H1 (cell line): ENCODE measurements at regions not wholly inside any gene's neighbourhood (a gene's known extent, or its start where the extent isn't known, plus 50 kb on each side); places are given as distances from the start of the nearest gene placed in this dataset.

Experiments
- CTCF ChIA-PET: fragments of 300-600 bp; sonication (Branson Sonifier 250); formaldehyde crosslinking; loops from one replicate; lab custom pipeline; 2021; ENCODE audit not compliant: partially characterized antibody; lab: Charles Lee
- POLR2A ChIA-PET: fragments of 300-600 bp; sonication (Branson Sonifier 250); formaldehyde crosslinking; loops from one replicate; lab custom pipeline; 2021; ENCODE audit warnings: inconsistent platforms; ENCODE audit not compliant: partially characterized antibody; lab: Charles Lee
- DNase-seq, 2 experiments: peaks; one replicate each; pipeline versions ENCODE4 v3.0.0 to v3.0.0-alpha.2; 2010 to 2022; ENCODE audit warnings: low spot score in 2 of 2, low read depth in 1 of 2, mixed read lengths in 1 of 2
- FAIRE-seq: peaks from 2 replicates; lab custom pipeline; 2011; peaks lifted over from hg19 to GRCh38; lab: Jason Lieb, UNC
- H2AFZ ChIP-seq: 2 replicates; pipeline ENCODE4 v1.8.1; 2012; ENCODE audit warnings: low read length, inconsistent platforms
- H2AK5ac ChIP-seq: 2 replicates; pipeline ENCODE4 v1.6.1; 2013; ENCODE audit warnings: low read depth, low read length
- H2BK120ac ChIP-seq: replicated peaks from 2 replicates; pipeline ENCODE3; 2013; ENCODE audit warnings: low read depth, low read length, inconsistent platforms
- H2BK12ac ChIP-seq: 2 replicates; pipeline ENCODE4 v1.6.1; 2013; ENCODE audit warnings: low read depth, low read length
- H2BK15ac ChIP-seq: 2 replicates; pipeline ENCODE4 v1.6.1; 2013; ENCODE audit warnings: low read length
- H2BK20ac ChIP-seq: 2 replicates; pipeline ENCODE4 v1.6.1; 2013; ENCODE audit warnings: low read length
- H2BK5ac ChIP-seq: 2 replicates; pipeline ENCODE4 v1.6.1; 2013; ENCODE audit warnings: low read depth, low read length
- H3K14ac ChIP-seq: 2 replicates; pipeline ENCODE4 v1.6.1; 2013; ENCODE audit warnings: inconsistent platforms; ENCODE audit not compliant: insufficient read length
- H3K18ac ChIP-seq: 2 replicates; pipeline ENCODE4 v1.6.1; 2013; ENCODE audit warnings: low read length; ENCODE audit errors: extremely low read depth
- H3K23ac ChIP-seq: 2 replicates; pipeline ENCODE4 v1.6.1; 2013; ENCODE audit warnings: inconsistent platforms; ENCODE audit not compliant: insufficient read length
- H3K23me2 ChIP-seq: 2 replicates; pipeline ENCODE4 v1.6.1; 2013; ENCODE audit warnings: low read depth, low read length
- H3K27ac ChIP-seq: 2 replicates; pipeline ENCODE4 v1.6.1; 2011; ENCODE audit warnings: low read depth, low read length, inconsistent platforms
- H3K27me3 ChIP-seq, 4 experiments: replicated peaks in 1 of 4; 1 replicate in 1 of 4; 2 replicates in 3 of 4; pipeline versions ENCODE4 v1.6.1 to v1.8.1; 2011 to 2013; ENCODE audit warnings: low read length in 3 of 4, mild to moderate bottlenecking in 3 of 4, inconsistent platforms in 2 of 4, mixed read lengths in 2 of 4, moderate library complexity in 1 of 4; ENCODE audit not compliant: control insufficient read depth in 3 of 4, insufficient read depth in 3 of 4; ENCODE audit errors: extremely low read depth in 1 of 4
- H3K36me3 ChIP-seq, 4 experiments: 2 replicates each; pipeline versions ENCODE4 v1.6.1 to v1.8.1; 2011 to 2013; ENCODE audit warnings: mild to moderate bottlenecking in 4 of 4, low read length in 3 of 4, moderate library complexity in 2 of 4, control low read depth in 1 of 4, inconsistent platforms in 1 of 4; ENCODE audit not compliant: insufficient read depth in 4 of 4, control insufficient read depth in 2 of 4
- H3K4ac ChIP-seq: replicated peaks from 2 replicates; pipeline ENCODE3; 2013; ENCODE audit warnings: low read length, low read depth, mixed read lengths, inconsistent platforms; ENCODE audit not compliant: insufficient read length
- H3K4me1 ChIP-seq, 4 experiments: replicated peaks in 1 of 4; 1 replicate in 1 of 4; 2 replicates in 3 of 4; pipeline versions ENCODE4 v1.6.1 to v1.8.1; 2011 to 2013; ENCODE audit warnings: low read length in 3 of 4, inconsistent platforms in 2 of 4, mixed read lengths in 1 of 4; ENCODE audit not compliant: insufficient read depth in 4 of 4, control insufficient read depth in 3 of 4
- H3K4me2 ChIP-seq, 2 experiments: 2 replicates each; pipeline versions ENCODE4 v1.6.1 to v1.8.1; 2011 to 2013; ENCODE audit warnings: low read depth in 2 of 2, low read length in 2 of 2, control low read depth in 1 of 2, inconsistent platforms in 1 of 2, mild to moderate bottlenecking in 1 of 2; ENCODE audit not compliant: insufficient read depth in 1 of 2
- H3K4me3 ChIP-seq, 4 experiments: fragments of 200-600, 300-600 bp in 1 of 4; sonication (generic), shearing (Covaris generic), sonication (Bioruptor Twin) in 1 of 4; 2 replicates each; pipeline versions ENCODE4 v1.5.1 to v1.8.1; 2011 to 2016; ENCODE audit warnings: low read length in 4 of 4, low read depth in 3 of 4, control low read depth in 2 of 4, inconsistent platforms in 2 of 4, mild to moderate bottlenecking in 2 of 4, mixed read lengths in 1 of 4, moderate library complexity in 1 of 4; ENCODE audit not compliant: insufficient read depth in 2 of 4; ENCODE audit errors: extremely low read depth in 1 of 4
- H3K56ac ChIP-seq: replicated peaks from 2 replicates; pipeline ENCODE3; 2013; ENCODE audit warnings: low read depth, mild to moderate bottlenecking, mixed read lengths, low read length, inconsistent platforms; ENCODE audit not compliant: insufficient read length
- H3K79me1 ChIP-seq: 2 replicates; pipeline ENCODE4 v1.6.1; 2013; ENCODE audit warnings: low read depth, low read length, control low read depth
- H3K79me2 ChIP-seq, 2 experiments: 2 replicates each; pipeline versions ENCODE4 v1.6.1 to v1.8.1; 2012 to 2013; ENCODE audit warnings: low read length in 2 of 2, mild to moderate bottlenecking in 2 of 2, inconsistent platforms in 1 of 2; ENCODE audit not compliant: insufficient read depth in 2 of 2, control insufficient read depth in 1 of 2
- H3K9ac ChIP-seq, 4 experiments: replicated peaks in 1 of 4; 1 replicate in 1 of 4; 2 replicates in 3 of 4; pipeline versions ENCODE4 v1.6.1 to v1.8.1; 2011 to 2013; ENCODE audit warnings: low read depth in 3 of 4, low read length in 3 of 4, control low read depth in 2 of 4, mild to moderate bottlenecking in 2 of 4, moderate library complexity in 2 of 4, inconsistent platforms in 1 of 4; ENCODE audit errors: extremely low read depth in 1 of 4
- H3K9me3 ChIP-seq, 2 experiments: 2 replicates each; pipeline versions ENCODE4 v1.6.1 to v1.8.1; 2012 to 2013; ENCODE audit warnings: mild to moderate bottlenecking in 2 of 2, moderate library complexity in 2 of 2, control low read depth in 1 of 2, inconsistent platforms in 1 of 2, low read depth in 1 of 2, low read length in 1 of 2, mixed read lengths in 1 of 2; ENCODE audit not compliant: insufficient read depth in 2 of 2
- H4K20me1 ChIP-seq, 2 experiments: replicated peaks in 1 of 2; 2 replicates each; pipeline versions ENCODE3 to v1.8.1; 2011 to 2013; ENCODE audit warnings: inconsistent platforms in 2 of 2, low read length in 2 of 2, mild to moderate bottlenecking in 1 of 2; ENCODE audit not compliant: insufficient read depth in 2 of 2, control insufficient read depth in 1 of 2
- H4K5ac ChIP-seq: 2 replicates; pipeline ENCODE4 v1.6.1; 2013; ENCODE audit warnings: low read length, low read depth, mixed read lengths, inconsistent platforms; ENCODE audit not compliant: insufficient read length
- H4K8ac ChIP-seq: 2 replicates; pipeline ENCODE4 v1.8.0; 2013; ENCODE audit warnings: mild to moderate bottlenecking, moderate library complexity, low read length, inconsistent platforms; ENCODE audit not compliant: insufficient read depth; ENCODE audit errors: extremely low read depth
- H4K91ac ChIP-seq: replicated peaks from 2 replicates; pipeline ENCODE3; 2013; ENCODE audit warnings: low read length, mixed read lengths, inconsistent platforms; ENCODE audit not compliant: insufficient read length
- JUND ChIP-seq: IDR thresholded peaks from 2 replicates; pipeline ENCODE4 v1.6.1; 2011; ENCODE audit warnings: mild to moderate bottlenecking, improper control_type of control experiment, low read length
- KDM1A ChIP-seq: fragments of 200-600, 300-600 bp; sonication (generic); IDR thresholded peaks from 2 replicates; pipeline ENCODE4 v1.7.1; 2016; ENCODE audit warnings: mild to moderate bottlenecking, low read length, borderline replicate concordance
- SP2 ChIP-seq: IDR thresholded peaks from 2 replicates; pipeline ENCODE4 v1.6.1; 2012; ENCODE audit warnings: mild to moderate bottlenecking, low read length, inconsistent platforms
- TAF1 ChIP-seq: IDR thresholded peaks from 2 replicates; pipeline ENCODE4 v1.6.1; 2011; ENCODE audit warnings: mild to moderate bottlenecking, low read depth, low read length
- WGBS, 2 experiments: shearing (Covaris generic) in 1 of 2; methylation state at CpG; one replicate each; pipeline versions ENCODE4 v1.1.6 to v1.1.7; 2013 to 2015; ENCODE audit warnings: low lambda C conversion rate in 2 of 2, mixed read lengths in 2 of 2, inconsistent platforms in 1 of 2, low coverage in 1 of 2, missing lambda C conversion rate in 1 of 2; ENCODE audit not compliant: insufficient replicate concordance in 2 of 2, insufficient coverage in 1 of 2, insufficient read length in 1 of 2; ENCODE audit errors: extremely low coverage in 1 of 2, missing lambda C conversion rate in 1 of 2; 5-methylcytosine and 5-hydroxymethylcytosine counted together

- no peak overlapping the region for H3K4ac ChIP-seq
- no peak overlapping the region for H3K4me2 ChIP-seq
- no peaks in the 10 kb centered on the region for H3K36me3 ChIP-seq
- TF ChIP-seq SP2 (no peak), JUND (no peak), KDM1A (no peak), TAF1 (no peak)
- TF ChIP-seq, all 59 proteins: peak for 0
- H2BK5ac ChIP-seq: no peak overlapping the region
- H3K23me2 ChIP-seq: no peaks in the 10 kb centered on the region
- no peak overlapping the region for H2BK20ac ChIP-seq
- H2BK15ac ChIP-seq: no peak overlapping the region
- H3K9ac ChIP-seq: no peak overlapping the region
- H2BK12ac ChIP-seq: no peak overlapping the region
- no peak overlapping the region for H3K4me3 ChIP-seq
- WGBS, 2 experiments: 86% methylated on average over 3 of the region's 3 CpGs; no CpG with 5 or more reads in 1 of the 2 experiments
- H3K23ac ChIP-seq: no peak overlapping the region
- H3K4me1 ChIP-seq: no peaks in the 10 kb centered on the region
- H3K79me1 ChIP-seq: no peaks in the 10 kb centered on the region
- H2AFZ ChIP-seq: no peak overlapping the region
- POLR2A ChIA-PET: no interaction called here
- no peak overlapping the region for H3K14ac ChIP-seq
- no peak overlapping the region for H4K5ac ChIP-seq
- H4K8ac ChIP-seq: no peak overlapping the region
- CTCF ChIA-PET: interaction anchor here (0.9 to 3.2 kb wide), 8 partner anchors 10 to 343 kb away, joined by 3 to 16 read pairs (median 8); no protein-coding TSS in a partner anchor
- H4K91ac ChIP-seq: no peak overlapping the region
- H3K18ac ChIP-seq: no peak overlapping the region
- no peak overlapping the region for H3K27ac ChIP-seq
- no peaks in the 10 kb centered on the region for H3K9me3 ChIP-seq
- H3K56ac ChIP-seq: no peak overlapping the region
- H3K27me3 ChIP-seq: no peaks in the 10 kb centered on the region
- H3K79me2 ChIP-seq: no peaks in the 10 kb centered on the region
- no peak overlapping the region for H2BK120ac ChIP-seq
- DNase-seq (no peak), FAIRE-seq (no peak)
- no peaks in the 10 kb centered on the region for H4K20me1 ChIP-seq
- no peak overlapping the region for H2AK5ac ChIP-seq
Measured at GRCh38 chr1:112335351-112335750, 60.7 kb upstream of the CTTNBP2NL start.
